ENCODE measurements at regions not wholly inside any gene's neighbourhood (a gene's known extent, or its start where the extent isn't known, plus 50 kb on each side); places are given as distances from the start of the nearest gene placed in this dataset.

- DNase-seq (ENCODE audit: low spot score): no peak
These were observed 78.1 kb upstream of the NEBL start for GRCh38 chr10:20975236-20975635.

GRCh38 chr10:20972925-20973324 is 75.8 kb upstream of the NEBL start:
- no peak for TF ChIP-seq CTCF (IDR thresholded peaks at IDR 0.05; ENCODE audit: extremely low read depth, missing control alignments)
- DNase-seq (ENCODE audit: low spot score): no peak

More at GRCh38 chr10:20975236-20975635, 78.1 kb upstream of the NEBL start:
- no peak for TF ChIP-seq CTCF (IDR thresholded peaks at IDR 0.05; ENCODE audit: extremely low read depth, missing control alignments)

GRCh38 chr10:20971901-20972300 is 74.8 kb upstream of the NEBL start:
- TF ChIP-seq CTCF (IDR thresholded peaks at IDR 0.05; ENCODE audit: extremely low read depth, missing control alignments): no peak
- DNase-seq (ENCODE audit: low spot score): no peak

GRCh38 chr10:20970708-20971107 is 73.6 kb upstream of the NEBL start:
- DNase-seq (ENCODE audit: low spot score): peak; percentile 28
- no peak for TF ChIP-seq CTCF (IDR thresholded peaks at IDR 0.05; ENCODE audit: extremely low read depth, missing control alignments)

GRCh38 chr10:20970044-20970443 is 72.9 kb upstream of the NEBL start:
- no peak for TF ChIP-seq CTCF (IDR thresholded peaks at IDR 0.05; ENCODE audit: extremely low read depth, missing control alignments)
- no peak for DNase-seq (ENCODE audit: low spot score)

- TF ChIP-seq CTCF (IDR thresholded peaks at IDR 0.05; ENCODE audit: extremely low read depth, missing control alignments): no peak
- DNase-seq (ENCODE audit: low spot score): no peak
These were observed 69.3 kb upstream of the NEBL start for GRCh38 chr10:20966426-20966825.

GRCh38 chr10:20963721-20964595 is 66.8 kb upstream of the NEBL start:
- no peak for TF ChIP-seq CTCF (IDR thresholded peaks at IDR 0.05; ENCODE audit: extremely low read depth, missing control alignments)
- no peak for DNase-seq (ENCODE audit: low spot score)

Measured in GM20000 (cell line).